Inferior parietal cortex (tissue), 1 donor: ENCODE measurements at regions not wholly inside any gene's neighbourhood (a gene's known extent, or its start where the extent isn't known, plus 50 kb on each side); places are given as distances from the start of the nearest gene placed in this dataset.
"Not testable (repeated sequence)": the region's sequence is repeated elsewhere in the genome, so short reads cannot be mapped to it uniquely, and the experiment has no call there.

ENCODE experiments used
- DNase-seq: peaks from one replicate; pipeline ENCODE4 v3.0.0-alpha.2; 2016; ENCODE audit errors: extremely low spot score

GRCh38 chr1:188715566-188715965 lies 1762.1 kb downstream of the BRINP3 start:
- DNase-seq, result no peak

- DNase-seq, result no peak
These were observed 1757.9 kb downstream of the BRINP3 start for GRCh38 chr1:188719735-188720134.

GRCh38 chr1:188723332-188724020 lies 1754.2 kb downstream of the BRINP3 start:
- DNase-seq, result no peak

GRCh38 chr1:188729039-188729438 lies 1748.6 kb downstream of the BRINP3 start:
- no peak for DNase-seq

GRCh38 chr1:188735567-188735966 lies 1742.1 kb downstream of the BRINP3 start:
- no peak for DNase-seq

GRCh38 chr1:188749275-188749674 lies 1728.4 kb downstream of the BRINP3 start:
- DNase-seq, result not testable (repeated sequence)

DNA sequence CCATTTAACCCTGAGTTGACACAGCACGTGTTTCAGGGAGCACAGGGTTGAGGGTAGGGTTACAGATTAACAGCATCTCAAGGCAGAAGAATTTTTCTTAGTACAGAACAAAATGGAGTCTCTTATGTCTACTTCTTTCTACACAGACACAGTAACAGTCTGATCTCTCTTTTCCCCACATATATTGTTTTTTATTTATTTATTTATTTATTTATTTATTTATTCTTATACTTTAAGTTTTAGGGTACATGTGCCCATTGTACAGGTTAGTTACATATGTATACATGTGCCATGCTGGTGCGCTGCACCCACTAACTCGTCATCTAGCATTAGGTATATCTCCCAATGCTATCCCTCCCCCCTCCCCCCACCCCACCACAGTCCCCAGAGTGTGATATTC lies 1725.6 kb downstream of the BRINP3 start:
- not testable (repeated sequence) for DNase-seq

GRCh38 chr1:188757747-188758146 lies 1719.9 kb downstream of the BRINP3 start:
- DNase-seq, result not testable (repeated sequence)

DNA sequence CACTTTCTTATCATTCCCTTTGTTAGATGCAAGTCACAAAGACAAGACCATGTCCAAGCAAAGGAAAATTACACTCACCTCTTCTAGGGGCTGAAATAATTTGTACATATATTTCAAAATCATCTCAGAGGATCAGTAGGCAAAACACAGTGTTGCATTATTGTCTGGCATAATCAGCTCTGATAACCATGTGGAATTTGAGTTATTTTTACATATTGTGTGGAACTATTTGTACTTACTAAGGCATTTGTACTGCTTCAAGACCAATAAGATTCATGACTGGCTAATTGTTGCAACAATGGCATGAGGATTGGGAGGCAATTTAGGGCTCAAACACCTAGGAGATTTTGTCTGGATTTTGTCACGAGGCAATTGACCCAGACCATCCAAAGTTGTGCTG lies 1716.4 kb downstream of the BRINP3 start:
- no peak for DNase-seq

DNA sequence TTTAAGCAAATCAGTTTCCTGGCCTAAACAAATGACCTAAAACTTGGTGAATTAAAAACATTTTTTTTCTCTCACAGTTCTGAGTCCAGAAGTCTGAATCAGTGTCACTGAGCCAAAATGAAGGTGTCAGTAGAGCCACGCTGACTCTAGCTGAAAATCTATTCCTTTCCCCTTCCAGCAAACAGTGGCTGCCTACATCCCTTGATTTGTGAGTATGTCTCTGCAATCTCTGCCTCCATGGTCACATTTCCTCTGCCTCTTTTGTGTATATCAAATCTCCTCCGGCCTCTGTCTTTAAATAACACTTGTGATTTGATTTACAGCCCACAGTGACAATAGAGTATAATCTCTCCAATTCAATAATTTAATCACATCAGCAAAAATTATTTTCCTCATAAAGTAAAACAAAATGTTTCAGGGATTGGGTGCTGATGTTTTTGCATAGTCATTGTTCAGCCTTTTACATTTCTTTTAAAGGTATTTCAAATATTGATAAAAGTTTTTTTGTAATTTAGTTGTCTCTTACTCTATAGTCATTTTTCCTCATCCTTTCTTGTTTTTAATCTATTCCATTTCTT lies 1715.4 kb downstream of the BRINP3 start:
- no peak for DNase-seq

- DNase-seq, result no peak
These were observed 1714.1 kb downstream of the BRINP3 start for GRCh38 chr1:188763541-188763940.

- no peak for DNase-seq
These were observed 1708.5 kb downstream of the BRINP3 start for GRCh38 chr1:188769181-188769580.

- DNase-seq, result no peak
These were observed 1707.7 kb downstream of the BRINP3 start for GRCh38 chr1:188769936-188770335.

GRCh38 chr1:188778578-188778977 lies 1699.1 kb downstream of the BRINP3 start:
- no peak for DNase-seq

- peak; percentile 12 for DNase-seq
These were observed 1695.3 kb downstream of the BRINP3 start for GRCh38 chr1:188782220-188782841.

DNA sequence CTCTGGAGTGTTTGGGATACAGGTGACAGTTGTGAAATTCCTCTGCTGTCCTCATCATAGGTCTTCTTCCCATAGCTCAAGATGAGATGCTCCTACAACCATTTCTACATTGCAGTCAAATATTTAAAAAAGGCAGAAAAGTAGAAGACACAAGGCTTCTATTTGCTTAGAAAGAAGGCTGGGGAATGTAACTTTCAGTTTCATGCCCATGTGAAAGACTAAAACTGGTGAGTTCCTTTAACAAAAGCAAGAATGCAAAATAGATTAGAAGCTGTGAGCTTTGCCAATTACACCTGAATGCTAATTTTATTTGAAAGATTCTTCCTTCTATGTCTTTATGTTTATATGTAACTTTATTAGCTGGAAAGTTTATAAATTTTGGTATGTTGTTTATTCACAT lies 1682.7 kb downstream of the BRINP3 start:
- DNase-seq, result no peak

DNA sequence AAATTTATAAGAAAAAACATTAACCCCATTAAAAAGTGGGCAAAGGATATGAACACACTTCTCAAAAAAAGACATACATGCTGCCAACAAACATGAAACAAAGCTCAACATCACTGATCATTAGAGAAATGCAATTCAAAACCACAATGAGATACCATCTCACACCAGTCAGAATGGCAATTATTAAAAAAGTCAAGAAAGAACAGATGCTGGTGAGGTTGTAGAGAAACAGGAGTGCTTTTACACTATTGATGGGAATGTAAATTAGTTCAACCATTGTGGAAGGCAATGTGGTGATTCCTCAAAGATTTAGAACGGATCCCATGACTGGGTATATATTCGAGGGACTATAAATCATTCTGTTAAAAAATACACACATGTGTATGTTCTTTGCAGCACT lies 1665.5 kb downstream of the BRINP3 start:
- DNase-seq, result not testable (repeated sequence)

DNA sequence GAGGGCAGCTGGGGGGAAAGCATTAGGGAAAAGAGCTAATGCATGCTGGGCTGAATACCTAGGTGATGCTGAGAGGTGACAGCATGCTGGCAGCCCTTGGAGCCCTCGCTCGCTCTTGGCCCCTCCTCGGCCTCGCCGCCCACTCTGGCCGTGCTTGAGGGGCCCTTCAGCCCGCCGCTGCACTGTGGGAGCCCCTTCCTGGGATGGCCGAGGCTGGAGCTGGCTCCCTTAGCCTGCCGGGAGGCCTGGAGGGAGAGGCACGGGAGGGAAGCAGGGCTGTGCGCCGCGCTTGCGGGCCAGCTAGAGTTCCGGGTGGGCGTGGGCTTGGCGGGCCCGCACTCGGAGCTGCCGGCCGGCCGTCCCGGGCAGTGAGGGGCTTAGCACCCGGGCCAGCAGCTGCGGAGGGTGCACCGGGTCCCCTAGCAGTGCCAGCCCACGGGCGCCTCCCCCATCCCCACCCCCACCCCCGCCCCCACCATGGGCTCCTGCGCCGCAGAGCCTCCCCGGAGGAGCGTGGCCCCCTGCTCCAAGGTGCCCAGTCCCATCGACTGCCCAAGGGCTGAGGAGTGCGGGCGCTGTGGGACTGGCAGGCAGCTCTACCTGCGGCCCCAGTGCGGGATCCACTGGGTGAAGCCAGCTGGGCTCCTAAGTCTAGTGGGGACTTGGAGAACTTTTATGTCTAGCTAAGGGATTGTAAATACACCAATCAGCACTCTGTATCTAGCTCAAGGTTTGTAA lies 1664.7 kb downstream of the BRINP3 start:
- not testable (repeated sequence) for DNase-seq

GRCh38 chr1:188817814-188818213 lies 1659.8 kb downstream of the BRINP3 start:
- DNase-seq, result no peak

GRCh38 chr1:188822248-188822647 lies 1655.4 kb downstream of the BRINP3 start:
- no peak for DNase-seq

DNA sequence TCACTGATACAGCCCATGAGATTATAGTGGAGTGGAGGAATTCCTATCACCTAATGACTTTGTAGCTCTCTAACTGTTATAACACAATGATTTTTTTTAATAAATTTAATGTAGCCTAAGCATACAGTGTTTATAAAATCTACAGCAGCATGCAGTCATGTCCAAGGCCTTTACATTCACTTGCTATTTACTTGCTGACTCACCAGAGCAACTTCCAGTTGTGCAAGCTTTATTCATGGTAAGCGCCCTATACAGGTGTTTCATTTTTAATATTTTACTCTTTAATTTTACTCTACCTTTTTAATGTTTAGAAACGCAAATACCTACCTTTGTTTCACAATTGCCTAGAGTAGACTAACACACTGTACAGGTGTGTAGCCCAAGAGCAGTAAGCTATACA lies 1652.2 kb downstream of the BRINP3 start:
- DNase-seq, result no peak

GRCh38 chr1:188826800-188827199 lies 1650.9 kb downstream of the BRINP3 start:
- DNase-seq, result no peak

GRCh38 chr1:188827400-188827799 lies 1650.3 kb downstream of the BRINP3 start:
- DNase-seq, result no peak
